ENCODE measurements at regions not wholly inside any gene's neighbourhood (a gene's known extent, or its start where the extent isn't known, plus 50 kb on each side); places are given as distances from the start of the nearest gene placed in this dataset.
"Not testable (repeated sequence)": the region's sequence is repeated elsewhere in the genome, so short reads cannot be mapped to it uniquely, and the experiment has no call there.

DNA sequence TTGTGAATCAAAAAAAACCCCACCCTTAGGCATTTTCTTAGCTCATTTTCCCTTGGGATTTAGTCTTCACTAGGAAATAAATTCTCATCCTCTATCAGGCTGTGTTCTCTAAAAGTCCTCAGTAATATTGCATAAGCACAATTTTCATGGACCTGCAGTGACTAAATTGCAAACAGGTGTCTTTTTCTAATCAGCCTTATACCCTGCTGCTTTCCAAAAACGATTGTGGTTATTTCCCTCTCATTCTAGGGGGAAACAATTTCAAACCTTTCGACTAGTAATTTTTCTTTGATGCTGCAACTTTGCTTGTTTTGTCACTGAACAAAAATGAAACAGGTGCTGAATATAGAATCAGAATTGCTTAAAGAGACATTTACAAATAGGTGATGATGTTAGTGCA is 549.9 kb downstream of the PDHA2 start:
- Histone ChIP-seq H3K27me3 (no peaks in the 10 kb centered on the region), H3K4me1 (no peaks in the 10 kb centered on the region), H3K4me2 (no peak overlapping the region), H3K27ac (no peak overlapping the region), H3K9ac (no peak overlapping the region), H4K20me1 (no peaks in the 10 kb centered on the region), H3K9me3 (replicated peaks in 1 of 11) (no peaks in the 10 kb centered on the region), H3K4me3 (no peak overlapping the region), H3K36me3 (no peaks in the 10 kb centered on the region)
- TF ChIP-seq Cebpa-rat (IDR thresholded peaks at IDR 0.05) = no peak

DNA sequence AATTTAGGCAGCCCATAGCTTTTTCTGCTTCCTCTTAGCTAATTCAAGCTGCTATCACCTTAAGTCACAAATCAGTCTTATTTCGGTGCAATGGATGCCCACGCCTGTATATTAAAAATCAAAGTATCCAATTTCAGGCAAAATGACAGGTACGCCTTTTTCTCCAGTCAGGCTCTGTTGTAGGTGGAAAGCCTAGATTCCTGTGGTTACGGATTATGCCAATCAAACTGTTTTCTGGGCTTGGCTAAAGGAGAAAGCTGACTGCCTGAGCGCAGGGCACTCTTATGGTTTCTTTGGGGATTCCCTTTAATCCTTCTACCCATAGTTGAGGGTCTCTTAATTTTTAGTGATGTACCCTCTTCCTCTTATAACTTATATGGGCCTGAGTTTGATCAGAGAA is 550.5 kb downstream of the PDHA2 start:
- Histone ChIP-seq H3K4me1 (no peaks in the 10 kb centered on the region), H3K9ac (no peak overlapping the region), H3K36me3 (no peaks in the 10 kb centered on the region), H3K27ac (no peak overlapping the region), H3K4me3 (no peak overlapping the region), H3K27me3 (no peaks in the 10 kb centered on the region), H3K9me3 (replicated peaks in 1 of 11) (no peaks in the 10 kb centered on the region), H3K4me2 (no peak overlapping the region), H4K20me1 (no peaks in the 10 kb centered on the region)
- no peak for TF ChIP-seq Cebpa-rat (IDR thresholded peaks at IDR 0.05)

DNA sequence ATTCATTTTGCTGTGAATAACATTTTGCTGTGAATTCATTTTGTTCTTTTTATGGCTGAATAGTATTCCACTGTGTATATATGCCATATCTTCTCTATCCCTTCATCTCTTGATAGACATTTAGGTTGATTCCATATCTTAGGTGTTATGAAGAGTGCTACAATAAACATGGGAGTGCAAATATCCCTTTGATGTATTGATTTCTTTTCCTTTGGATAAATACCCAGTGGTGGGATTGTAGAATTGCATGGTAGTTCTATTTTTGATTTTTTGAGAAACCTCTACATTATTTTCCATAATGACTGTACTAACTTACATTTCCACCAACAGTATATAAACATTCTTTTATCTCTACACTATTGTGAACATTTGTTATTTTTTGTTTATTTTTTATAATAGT is 555.9 kb downstream of the PDHA2 start:
- Histone ChIP-seq H3K36me3 (no peaks in the 10 kb centered on the region), H3K27me3 (no peaks in the 10 kb centered on the region), H3K4me1 (no peaks in the 10 kb centered on the region), H3K4me3 (no peak overlapping the region), H4K20me1 (no peaks in the 10 kb centered on the region), H3K4me2 (no peak overlapping the region), H3K9ac (no peak overlapping the region), H3K9me3 (replicated peaks in 1 of 11) (no peaks in the 10 kb centered on the region), H3K27ac (no peak overlapping the region)
- no peak for TF ChIP-seq Cebpa-rat (IDR thresholded peaks at IDR 0.05)

DNA sequence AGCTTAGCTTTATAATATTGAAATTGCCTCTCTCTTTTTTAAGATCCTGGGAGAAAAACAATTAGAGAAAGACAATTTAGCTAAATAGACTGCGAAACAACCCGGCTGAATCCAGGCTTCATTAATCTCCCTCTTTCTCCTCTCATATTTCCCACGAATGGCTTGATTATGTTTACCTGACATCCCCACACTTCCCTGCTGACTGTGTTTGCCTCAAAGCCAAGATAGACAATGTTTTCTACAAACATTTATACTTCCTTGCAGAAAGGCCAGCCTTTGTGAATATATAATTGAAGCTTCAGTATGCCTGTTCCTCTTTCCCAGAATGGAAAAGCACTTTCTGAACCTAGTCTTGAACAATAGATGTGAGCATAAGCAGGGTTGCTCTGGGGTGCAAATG is 566.8 kb downstream of the PDHA2 start:
- Histone ChIP-seq H3K36me3 (no peaks in the 10 kb centered on the region), H3K9ac (no peak overlapping the region), H3K27me3 (no peaks in the 10 kb centered on the region), H3K4me2 (no peak overlapping the region), H3K4me1 (no peaks in the 10 kb centered on the region), H4K20me1 (no peaks in the 10 kb centered on the region), H3K9me3 (replicated peaks in 1 of 11) (no peaks in the 10 kb centered on the region), H3K27ac (no peak overlapping the region), H3K4me3 (no peak overlapping the region)
- no peak for TF ChIP-seq Cebpa-rat (IDR thresholded peaks at IDR 0.05)

DNA sequence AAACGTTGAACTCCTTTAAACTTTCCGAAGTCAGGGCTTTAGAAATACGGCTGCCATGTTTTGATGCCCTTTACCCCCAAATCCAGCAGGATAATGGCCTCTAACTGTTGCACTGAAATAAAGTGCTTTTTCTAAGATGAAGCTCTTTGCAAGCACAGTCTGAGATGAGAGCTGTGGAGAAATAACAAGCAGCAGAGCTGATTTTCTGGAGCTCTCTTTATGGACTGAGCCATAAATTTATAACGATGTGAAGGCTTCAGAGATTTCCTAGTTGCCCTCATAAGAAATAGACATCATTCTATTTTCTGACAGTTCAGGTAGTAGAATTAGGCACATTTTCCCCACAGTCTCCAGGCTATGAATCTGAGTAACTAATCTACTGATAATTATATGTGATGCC is 567.3 kb downstream of the PDHA2 start:
- Histone ChIP-seq H3K4me1 (no peaks in the 10 kb centered on the region), H3K36me3 (no peaks in the 10 kb centered on the region), H3K4me3 (no peak overlapping the region), H3K9ac (no peak overlapping the region), H4K20me1 (no peaks in the 10 kb centered on the region), H3K27me3 (no peaks in the 10 kb centered on the region), H3K27ac (no peak overlapping the region), H3K4me2 (no peak overlapping the region), H3K9me3 (replicated peaks in 1 of 11) (no peaks in the 10 kb centered on the region)
- no peak for TF ChIP-seq Cebpa-rat (IDR thresholded peaks at IDR 0.05)

DNA sequence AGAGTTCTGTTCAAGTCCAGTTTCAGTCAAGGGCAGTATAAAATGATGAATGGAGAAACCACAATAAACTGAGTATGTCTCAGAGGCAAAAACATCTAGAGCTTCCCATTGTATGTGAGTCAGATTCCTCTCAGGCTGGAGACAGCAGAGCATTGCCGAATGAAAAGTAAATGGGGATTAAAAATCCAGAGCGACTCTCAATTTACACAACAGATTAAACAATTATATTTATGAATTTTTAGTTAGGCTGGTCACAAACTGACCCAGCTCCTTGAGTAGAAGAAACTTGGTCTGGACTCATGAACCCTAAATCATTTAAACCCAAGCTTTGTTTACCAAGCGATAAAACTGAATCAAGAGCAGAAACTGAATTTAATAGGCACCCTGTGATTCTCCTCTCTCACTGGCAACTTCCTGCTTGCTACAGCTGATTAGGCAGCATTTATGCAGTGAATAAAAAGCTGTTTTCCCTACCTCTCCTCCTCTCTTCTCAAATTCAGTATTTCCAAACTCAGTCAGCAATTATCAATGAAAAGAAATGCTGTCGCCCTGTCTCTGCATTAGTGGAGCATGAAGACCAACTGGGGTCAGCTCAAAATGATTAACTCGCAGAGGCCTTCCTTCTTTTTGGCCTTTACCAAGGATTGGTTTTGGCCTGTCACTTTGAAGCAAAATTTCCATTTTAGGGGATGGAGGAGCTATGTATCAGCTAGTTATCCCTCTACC is 568.0 kb downstream of the PDHA2 start:
- no peak for TF ChIP-seq Cebpa-rat (IDR thresholded peaks at IDR 0.05)
- Histone ChIP-seq H3K9me3 (replicated peaks in 1 of 11) (no peaks in the 10 kb centered on the region), H3K4me1 (no peaks in the 10 kb centered on the region), H3K27me3 (no peaks in the 10 kb centered on the region), H3K4me3 (no peak overlapping the region), H4K20me1 (no peaks in the 10 kb centered on the region), H3K36me3 (no peaks in the 10 kb centered on the region), H3K27ac (no peak overlapping the region), H3K4me2 (no peak overlapping the region), H3K9ac (no peak overlapping the region)

DNA sequence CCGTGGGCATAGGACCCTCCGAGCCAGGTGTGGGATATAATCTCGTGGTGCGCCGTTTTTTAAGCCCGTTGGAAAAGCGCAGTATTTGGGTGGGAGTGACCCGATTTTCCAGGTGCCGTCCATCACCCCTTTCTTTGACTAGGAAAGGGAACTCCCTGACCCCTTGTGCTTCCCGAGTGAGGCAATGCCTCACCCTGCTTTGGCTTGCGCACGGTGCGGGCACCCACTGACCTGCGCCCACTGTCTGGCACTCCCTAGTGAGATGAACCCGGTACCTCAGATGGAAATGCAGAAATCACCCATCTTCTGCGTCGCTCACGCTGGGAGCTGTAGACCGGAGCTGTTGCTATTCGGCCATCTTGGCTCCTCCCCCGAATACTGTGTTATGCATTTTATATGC is 575.0 kb downstream of the PDHA2 start:
- not testable (repeated sequence) for H3K27me3 ChIP-seq; H3K9me3 ChIP-seq (replicated peaks in 1 of 11); H3K36me3 ChIP-seq; H3K4me3 ChIP-seq; H3K4me2 ChIP-seq; H3K4me1 ChIP-seq; H3K9ac ChIP-seq; H3K27ac ChIP-seq; H4K20me1 ChIP-seq

DNA sequence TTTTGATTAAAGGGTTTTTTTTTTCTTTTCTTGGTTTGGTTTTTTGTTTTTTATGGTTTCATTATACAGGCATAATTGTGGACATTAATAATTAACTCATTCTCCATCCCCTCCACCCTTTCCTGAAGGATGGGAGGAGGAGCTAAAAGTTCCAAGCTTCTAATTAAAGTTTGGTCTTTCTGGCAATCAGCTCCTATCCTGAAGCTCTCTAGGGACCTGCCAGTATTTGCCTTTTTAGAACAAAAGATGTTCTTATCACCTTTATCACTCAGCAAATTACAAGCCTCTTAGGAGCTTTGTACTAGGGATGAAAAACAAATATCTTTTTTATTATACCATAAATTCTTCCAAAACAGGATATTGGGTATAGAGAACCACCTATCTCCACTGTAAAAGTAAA is 589.8 kb downstream of the PDHA2 start:
- Histone ChIP-seq H4K20me1 (no peaks in the 10 kb centered on the region), H3K4me3 (no peak overlapping the region), H3K27me3 (no peaks in the 10 kb centered on the region)

DNA sequence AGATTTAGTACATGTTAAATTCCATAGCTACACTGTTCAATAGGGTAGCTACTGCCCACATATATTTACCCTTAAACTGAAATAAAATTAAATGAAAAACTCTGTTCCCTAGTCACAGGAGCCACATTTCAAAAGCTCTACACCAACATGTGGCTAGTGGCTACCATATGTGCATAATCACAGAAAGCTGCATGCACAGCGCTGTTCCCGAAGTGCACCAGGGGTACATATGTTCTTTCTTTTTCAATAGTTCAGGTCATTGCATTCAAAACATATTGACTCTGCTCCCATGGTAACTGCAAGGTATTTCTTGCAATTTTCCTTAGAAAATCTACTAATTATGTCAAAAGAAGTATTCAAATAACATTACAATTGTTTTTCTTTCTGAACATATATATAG is 591.2 kb downstream of the PDHA2 start:
- Histone ChIP-seq H3K4me3 (no peak overlapping the region), H3K4me1 (no peaks in the 10 kb centered on the region), H3K27ac (no peak overlapping the region), H3K9me3 (replicated peaks in 1 of 11) (no peaks in the 10 kb centered on the region), H3K9ac (no peak overlapping the region), H4K20me1 (no peaks in the 10 kb centered on the region), H3K4me2 (no peak overlapping the region), H3K27me3 (no peaks in the 10 kb centered on the region), H3K36me3 (no peaks in the 10 kb centered on the region)
- no peak for TF ChIP-seq Cebpa-rat (IDR thresholded peaks at IDR 0.05)

More for the DNA sequence above, 589.8 kb downstream of the PDHA2 start:
- H3K4me2 ChIP-seq = no peak overlapping the region
- no peaks in the 10 kb centered on the region for H3K9me3 ChIP-seq (replicated peaks in 1 of 11)
- H3K36me3 ChIP-seq = no peaks in the 10 kb centered on the region
- no peak overlapping the region for H3K27ac ChIP-seq
- H3K4me1 ChIP-seq = no peaks in the 10 kb centered on the region
- TF ChIP-seq Cebpa-rat (IDR thresholded peaks at IDR 0.05) = no peak
- H3K9ac ChIP-seq = no peak overlapping the region

DNA sequence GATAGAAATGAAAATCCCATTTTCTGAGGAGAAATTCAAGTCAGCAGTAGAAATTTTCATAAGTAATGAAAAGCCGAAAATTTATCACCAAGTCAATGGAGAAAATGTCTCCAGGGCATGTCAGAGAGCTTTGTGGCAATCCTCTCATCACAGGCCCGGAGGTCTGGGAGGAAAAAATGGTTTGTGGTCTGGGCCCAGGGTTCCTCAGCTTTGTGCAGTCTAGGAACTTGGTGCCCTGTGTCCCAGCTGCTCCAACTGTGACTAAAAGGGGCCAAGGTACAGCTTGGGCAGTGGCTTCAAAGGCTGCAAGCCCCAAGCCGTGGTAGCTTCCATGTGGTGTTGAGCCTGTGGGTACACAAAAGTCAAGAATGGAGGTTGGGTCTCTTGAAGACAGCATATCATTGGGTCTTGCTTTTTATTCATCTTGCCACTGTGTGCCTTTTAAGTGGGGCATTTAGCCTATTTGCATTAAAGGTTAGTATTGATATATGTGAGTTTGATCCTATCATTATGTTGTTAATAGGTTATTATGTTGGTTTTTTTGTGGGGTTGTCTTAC is 608.5 kb downstream of the PDHA2 start:
- Histone ChIP-seq H3K9me3 (replicated peaks in 1 of 11) (peaks cover 39 to 47% (median 43%) of the 10 kb centered on the region in 11 experiments), H3K9ac (no peak overlapping the region), H4K20me1 (no peaks in the 10 kb centered on the region), H3K4me3 (no peak overlapping the region), H3K4me2 (no peak overlapping the region), H3K36me3 (no peaks in the 10 kb centered on the region), H3K27ac (no peak overlapping the region), H3K4me1 (no peaks in the 10 kb centered on the region), H3K27me3 (no peaks in the 10 kb centered on the region)
- no peak for TF ChIP-seq Cebpa-rat (IDR thresholded peaks at IDR 0.05)

All from BLaER1 treated with 17β-estradiol and CSF1 and Interleukin-3, amounts not matched to agents 10 nM and 100 nM (cell line).